MM.1S (cell line): ENCODE measurements at regions not wholly inside any gene's neighbourhood (a gene's known extent, or its start where the extent isn't known, plus 50 kb on each side); places are given as distances from the start of the nearest gene placed in this dataset.

Experiments used
- DNase-seq: peaks from one replicate; pipeline ENCODE4 v3.0.0-alpha.2; 2015
- H2AFZ ChIP-seq: fragments of 300-600 bp; sonication (generic); 2 replicates; pipeline ENCODE4 v1.6.0; 2016; ENCODE audit warnings: antibody characterized with exemption, low read length
- H3F3A ChIP-seq: fragments of 300-600 bp; sonication (generic); 2 replicates; pipeline ENCODE4 v1.6.1; 2016; ENCODE audit warnings: mild to moderate bottlenecking, antibody characterized with exemption, low read length, moderate library complexity, mixed read lengths; ENCODE audit not compliant: insufficient read depth
- H3K27ac ChIP-seq: fragments of 300-600 bp; sonication (generic); 2 replicates; pipeline ENCODE4 v1.5.1; 2016; ENCODE audit warnings: mild to moderate bottlenecking, low read length
- H3K27me3 ChIP-seq: fragments of 300-600 bp; sonication (generic); replicated peaks from 2 replicates; pipeline ENCODE4 v1.6.0; 2016; ENCODE audit warnings: low read length; ENCODE audit not compliant: insufficient read depth
- H3K36me3 ChIP-seq: fragments of 300-600 bp; sonication (generic); replicated peaks from 2 replicates; pipeline ENCODE4 v1.6.1; 2016; ENCODE audit warnings: mild to moderate bottlenecking, low read length, mixed read lengths; ENCODE audit not compliant: insufficient read depth
- H3K4me1 ChIP-seq: fragments of 300-600 bp; sonication (generic); 2 replicates; pipeline ENCODE4 v1.6.1; 2016; ENCODE audit warnings: low read length, mixed read lengths
- H3K4me2 ChIP-seq: fragments of 300-600 bp; sonication (generic); 2 replicates; pipeline ENCODE4 v1.6.0; 2016; ENCODE audit warnings: low read depth, low read length
- H3K4me3 ChIP-seq: fragments of 300-600 bp; sonication (generic); 2 replicates; pipeline ENCODE4 v1.5.1; 2016; ENCODE audit warnings: low read length, mixed read lengths
- H3K79me2 ChIP-seq: fragments of 300-600 bp; sonication (generic); 2 replicates; pipeline ENCODE4 v1.6.1; 2016; ENCODE audit warnings: mixed run types, low read length, mixed read lengths
- H3K9ac ChIP-seq: fragments of 300-600 bp; sonication (generic); 2 replicates; pipeline ENCODE4 v1.6.1; 2016; ENCODE audit warnings: low read length, mixed read lengths
- H3K9me2 ChIP-seq: fragments of 300-600 bp; sonication (generic); replicated peaks from 2 replicates; pipeline ENCODE4 v1.6.1; 2016; ENCODE audit warnings: mild to moderate bottlenecking, low read length, mixed read lengths; ENCODE audit not compliant: insufficient read depth
- H3K9me3 ChIP-seq: fragments of 300-600 bp; sonication (generic); replicated peaks from 2 replicates; pipeline ENCODE4 v1.6.1; 2016; ENCODE audit warnings: mild to moderate bottlenecking, low read length, mixed read lengths; ENCODE audit not compliant: insufficient read depth
- H4K20me1 ChIP-seq: fragments of 300-600 bp; sonication (generic); 2 replicates; pipeline ENCODE4 v1.6.1; 2016; ENCODE audit warnings: mild to moderate bottlenecking, low read length, moderate library complexity, mixed read lengths; ENCODE audit not compliant: insufficient read depth
- CTCF ChIP-seq: fragments of 300-600 bp; sonication (generic); IDR thresholded peaks from 2 replicates; pipeline ENCODE4 v1.5.1; 2016; ENCODE audit warnings: antibody characterized with exemption, low read length, mixed read lengths
- EZH2 ChIP-seq: fragments of 300-600 bp; sonication (generic); optimal IDR thresholded peaks from 2 replicates; pipeline ENCODE3; 2017; ENCODE audit warnings: low read depth, mild to moderate bottlenecking, antibody characterized with exemption, low read length, mixed read lengths
- EZH2phosphoT487 ChIP-seq: fragments of 300-600 bp; sonication (generic); IDR thresholded peaks from 2 replicates; pipeline ENCODE4 v1.6.1; 2018; ENCODE audit warnings: antibody characterized with exemption, low read length

GRCh38 chr6:40336940-40337760 is 250.0 kb downstream of the LRFN2 start:
- TF ChIP-seq EZH2phosphoT487: no peak
- no peak for TF ChIP-seq CTCF
- TF ChIP-seq EZH2: no peak
- Histone ChIP-seq H3K79me2 (no peaks in the 10 kb centered on the region), H2AFZ (no peak overlapping the region), H3K9ac (no peak overlapping the region), H3K4me1 (no peaks in the 10 kb centered on the region), H3K27me3 (no peaks in the 10 kb centered on the region), H3K9me3 (no peaks in the 10 kb centered on the region), H3K36me3 (no peaks in the 10 kb centered on the region), H4K20me1 (no peaks in the 10 kb centered on the region), H3K27ac (no peak overlapping the region), H3K4me2 (no peak overlapping the region), H3F3A (no peaks in the 10 kb centered on the region), H3K4me3 (no peak overlapping the region), H3K9me2 (no peaks in the 10 kb centered on the region)
- DNase-seq: no peak

GRCh38 chr6:40336296-40336695 is 250.9 kb downstream of the LRFN2 start:
- Histone ChIP-seq H3K79me2 (no peaks in the 10 kb centered on the region), H3K4me2 (no peak overlapping the region), H3F3A (no peaks in the 10 kb centered on the region), H3K9ac (no peak overlapping the region), H3K4me3 (no peak overlapping the region), H3K9me3 (no peaks in the 10 kb centered on the region), H3K4me1 (no peaks in the 10 kb centered on the region), H3K27ac (no peak overlapping the region), H3K27me3 (no peaks in the 10 kb centered on the region), H3K9me2 (no peaks in the 10 kb centered on the region), H4K20me1 (no peaks in the 10 kb centered on the region), H3K36me3 (no peaks in the 10 kb centered on the region), H2AFZ (no peak overlapping the region)
- no peak for TF ChIP-seq EZH2
- no peak for TF ChIP-seq EZH2phosphoT487
- TF ChIP-seq CTCF: no peak
- no peak for DNase-seq

GRCh38 chr6:40334496-40335270 is 252.5 kb downstream of the LRFN2 start:
- no peaks in the 10 kb centered on the region for H3K79me2 ChIP-seq

More at GRCh38 chr6:40334496-40335270, 252.5 kb downstream of the LRFN2 start:
- Histone ChIP-seq H4K20me1 (no peaks in the 10 kb centered on the region), H3K4me1 (no peaks in the 10 kb centered on the region), H3F3A (no peaks in the 10 kb centered on the region), H3K4me2 (no peak overlapping the region), H3K9me3 (no peaks in the 10 kb centered on the region), H3K36me3 (no peaks in the 10 kb centered on the region), H3K9ac (no peak overlapping the region), H3K27me3 (no peaks in the 10 kb centered on the region), H3K4me3 (no peak overlapping the region), H2AFZ (no peak overlapping the region), H3K9me2 (no peaks in the 10 kb centered on the region), H3K27ac (no peak overlapping the region)
- DNase-seq: no peak
- TF ChIP-seq EZH2phosphoT487 (no peak), CTCF (no peak), EZH2 (no peak)
